Liver (tissue), 8 donors: ENCODE measurements at regions not wholly inside any gene's neighbourhood (a gene's known extent, or its start where the extent isn't known, plus 50 kb on each side); places are given as distances from the start of the nearest gene placed in this dataset.

ENCODE experiments used
- DNase-seq: peaks from one replicate; pipeline ENCODE4 v3.0.0-alpha.2; 2017; ENCODE audit warnings: low spot score
- H3K27ac ChIP-seq, 2 donors: one replicate each; pipeline ENCODE4 v1.7.0; 2013; ENCODE audit warnings: inconsistent platforms in 2 of 2, low read length in 2 of 2, control low read depth in 1 of 2, low read depth in 1 of 2, mild to moderate bottlenecking in 1 of 2
- H3K27me3 ChIP-seq, 4 donors: one replicate each; pipeline versions ENCODE4 v1.6.1 to v1.7.0; 2013; ENCODE audit warnings: low read length in 3 of 4, inconsistent platforms in 1 of 4, mild to moderate bottlenecking in 1 of 4, moderate library complexity in 1 of 4; ENCODE audit not compliant: control insufficient read depth in 4 of 4, insufficient read depth in 4 of 4
- H3K36me3 ChIP-seq, 4 donors: one replicate each; pipeline versions ENCODE4 v1.6.1 to v1.7.0; 2013; ENCODE audit warnings: low read length in 3 of 4, mild to moderate bottlenecking in 3 of 4, low read depth in 1 of 4, moderate library complexity in 1 of 4; ENCODE audit not compliant: control insufficient read depth in 4 of 4, insufficient read depth in 3 of 4
- H3K4me1 ChIP-seq, 4 donors: one replicate each; pipeline versions ENCODE4 v1.6.1 to v1.7.0; 2013; ENCODE audit warnings: low read length in 3 of 4, mild to moderate bottlenecking in 3 of 4, moderate library complexity in 1 of 4; ENCODE audit not compliant: control insufficient read depth in 4 of 4, insufficient read depth in 4 of 4
- H3K4me3 ChIP-seq, 3 donors: one replicate each; pipeline versions ENCODE4 v1.6.1 to v1.7.0; 2013; ENCODE audit warnings: low read length in 3 of 3, control low read depth in 1 of 3, low read depth in 1 of 3, mild to moderate bottlenecking in 1 of 3
- H3K9ac ChIP-seq, 2 donors: one replicate each; pipeline ENCODE4 v1.7.0; 2013; ENCODE audit warnings: low read length in 2 of 2, mild to moderate bottlenecking in 2 of 2, moderate library complexity in 2 of 2, control low read depth in 1 of 2, low read depth in 1 of 2
- H3K9me3 ChIP-seq, 4 donors: one replicate each; pipeline versions ENCODE4 v1.6.1 to v1.7.0; 2013; ENCODE audit warnings: low read length in 3 of 4; ENCODE audit not compliant: control insufficient read depth in 4 of 4
- EGR1 ChIP-seq, 2 donors: IDR thresholded peaks; 2 replicates each; pipeline ENCODE4 v1.6.1; 2016 to 2018; ENCODE audit warnings: antibody characterized with exemption in 2 of 2, low read depth in 2 of 2
- FOXA1 ChIP-seq: IDR thresholded peaks from 2 replicates; pipeline ENCODE4 v1.6.1; 2016; ENCODE audit warnings: antibody characterized with exemption
- FOXA2 ChIP-seq: IDR thresholded peaks from 2 replicates; pipeline ENCODE4 v1.6.1; 2016; ENCODE audit warnings: antibody characterized with exemption
- HNF4A ChIP-seq, 2 donors: conservative IDR thresholded peaks; 2 replicates each; pipeline ENCODE4 v1.6.1; 2016; ENCODE audit warnings: antibody characterized with exemption in 2 of 2, mild to moderate bottlenecking in 2 of 2
- JUND ChIP-seq, 2 donors: IDR thresholded peaks; 2 replicates each; pipeline ENCODE4 v1.6.1; 2016; ENCODE audit warnings: antibody characterized with exemption in 2 of 2
- RAD21 ChIP-seq, 2 donors: IDR thresholded peaks; 2 replicates each; pipeline ENCODE4 v1.6.1; 2016; ENCODE audit warnings: antibody characterized with exemption in 2 of 2, mild to moderate bottlenecking in 2 of 2
- REST ChIP-seq: IDR thresholded peaks from 2 replicates; pipeline ENCODE4 v1.6.1; 2016; ENCODE audit warnings: antibody characterized with exemption, mild to moderate bottlenecking
- RXRA ChIP-seq, 2 donors: IDR thresholded peaks; 2 replicates each; pipeline ENCODE4 v1.6.1; 2017 to 2018; ENCODE audit warnings: antibody characterized with exemption in 2 of 2, mild to moderate bottlenecking in 1 of 2
- SP1 ChIP-seq: IDR thresholded peaks from 2 replicates; pipeline ENCODE4 v1.6.1; 2018; ENCODE audit warnings: antibody characterized with exemption, mild to moderate bottlenecking
- TAF1 ChIP-seq: conservative IDR thresholded peaks from 2 replicates; pipeline ENCODE4 v1.6.1; 2016; ENCODE audit warnings: antibody characterized with exemption, mild to moderate bottlenecking
- YY1 ChIP-seq: IDR thresholded peaks from 2 replicates; pipeline ENCODE4 v1.6.1; 2016; ENCODE audit warnings: antibody characterized with exemption, mild to moderate bottlenecking
- WGBS: extraction: QIAGEN DNeasy Blood & Tissue Kit; methylation state at CpG from one replicate; pipeline ENCODE4 v1.1.7; 2013; 5-methylcytosine and 5-hydroxymethylcytosine counted together
- TF ChIP-seq, protein P1 (sequence below): IDR thresholded peaks from 2 replicates; pipeline ENCODE4 v1.6.1; 2016; ENCODE audit warnings: antibody characterized with exemption
- TF ChIP-seq, protein P2 (sequence below): IDR thresholded peaks from 2 replicates; pipeline ENCODE4 v1.6.1; 2016; ENCODE audit warnings: antibody characterized with exemption
- TF ChIP-seq, protein P3 (sequence below): fragments of 150-350 bp; IDR thresholded peaks from 2 replicates; pipeline ENCODE4 v1.5.1; 2017; ENCODE audit warnings: improper control_type of control experiment, low read depth, low read length; ENCODE audit not compliant: missing input control
- donor health status: healthy.
- donor health status: healthy.
- donor health status: healthy.
- donor health status: healthy.
- donor health status: healthy.

- TF ChIP-seq, protein P1, sequence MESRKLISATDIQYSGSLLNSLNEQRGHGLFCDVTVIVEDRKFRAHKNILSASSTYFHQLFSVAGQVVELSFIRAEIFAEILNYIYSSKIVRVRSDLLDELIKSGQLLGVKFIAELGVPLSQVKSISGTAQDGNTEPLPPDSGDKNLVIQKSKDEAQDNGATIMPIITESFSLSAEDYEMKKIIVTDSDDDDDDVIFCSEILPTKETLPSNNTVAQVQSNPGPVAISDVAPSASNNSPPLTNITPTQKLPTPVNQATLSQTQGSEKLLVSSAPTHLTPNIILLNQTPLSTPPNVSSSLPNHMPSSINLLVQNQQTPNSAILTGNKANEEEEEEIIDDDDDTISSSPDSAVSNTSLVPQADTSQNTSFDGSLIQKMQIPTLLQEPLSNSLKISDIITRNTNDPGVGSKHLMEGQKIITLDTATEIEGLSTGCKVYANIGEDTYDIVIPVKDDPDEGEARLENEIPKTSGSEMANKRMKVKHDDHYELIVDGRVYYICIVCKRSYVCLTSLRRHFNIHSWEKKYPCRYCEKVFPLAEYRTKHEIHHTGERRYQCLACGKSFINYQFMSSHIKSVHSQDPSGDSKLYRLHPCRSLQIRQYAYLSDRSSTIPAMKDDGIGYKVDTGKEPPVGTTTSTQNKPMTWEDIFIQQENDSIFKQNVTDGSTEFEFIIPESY, result no peak
- TF ChIP-seq RAD21 (IDR thresholded peaks at IDR 0.05) (no peak), HNF4A (conservative IDR thresholded peaks at IDR 0.05) (no peak), SP1 (no peak), TAF1 (no peak), JUND (IDR thresholded peaks at IDR 0.05) (no peak), YY1 (no peak), RXRA (IDR thresholded peaks at IDR 0.05) (no peak), EGR1 (IDR thresholded peaks at IDR 0.05; ENCODE audit: low read depth in 2 of 2) (no peak)
Measured at GRCh38 chrX:113833096-113834055, 750.5 kb upstream of the HTR2C start (continued).

DNA sequence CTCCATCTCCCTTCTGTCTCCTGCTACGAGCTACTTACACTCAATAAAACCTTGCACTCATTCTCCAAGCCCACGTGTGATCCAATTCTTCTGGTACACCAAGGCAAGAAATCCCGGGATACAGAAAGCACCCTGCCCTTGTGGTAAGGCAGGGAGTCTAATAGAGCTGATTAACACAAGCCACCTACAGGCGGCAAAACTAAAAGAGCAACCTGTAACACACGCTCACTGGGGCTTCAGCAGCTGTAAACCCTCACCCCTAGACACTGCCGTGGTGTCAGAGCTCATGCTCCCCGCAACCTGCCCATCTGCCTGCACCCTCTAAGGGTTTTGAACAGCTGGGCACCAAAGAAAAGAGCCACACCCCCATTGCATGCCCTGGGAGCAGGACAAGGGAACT lies 755.4 kb upstream of the HTR2C start:
- Histone ChIP-seq H3K36me3 (no peaks in the 10 kb centered on the region), H3K9ac (no peak overlapping the region), H3K27ac (no peak overlapping the region), H3K27me3 (no peaks in the 10 kb centered on the region), H3K4me1 (no peaks in the 10 kb centered on the region), H3K9me3 (no peaks in the 10 kb centered on the region), H3K4me3 (no peak overlapping the region)
- no peak for TF ChIP-seq RXRA (IDR thresholded peaks at IDR 0.05)
- no peak for TF ChIP-seq REST
- TF ChIP-seq, protein P2, sequence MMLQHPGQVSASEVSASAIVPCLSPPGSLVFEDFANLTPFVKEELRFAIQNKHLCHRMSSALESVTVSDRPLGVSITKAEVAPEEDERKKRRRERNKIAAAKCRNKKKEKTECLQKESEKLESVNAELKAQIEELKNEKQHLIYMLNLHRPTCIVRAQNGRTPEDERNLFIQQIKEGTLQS, result no peak
- TF ChIP-seq, protein P3, sequence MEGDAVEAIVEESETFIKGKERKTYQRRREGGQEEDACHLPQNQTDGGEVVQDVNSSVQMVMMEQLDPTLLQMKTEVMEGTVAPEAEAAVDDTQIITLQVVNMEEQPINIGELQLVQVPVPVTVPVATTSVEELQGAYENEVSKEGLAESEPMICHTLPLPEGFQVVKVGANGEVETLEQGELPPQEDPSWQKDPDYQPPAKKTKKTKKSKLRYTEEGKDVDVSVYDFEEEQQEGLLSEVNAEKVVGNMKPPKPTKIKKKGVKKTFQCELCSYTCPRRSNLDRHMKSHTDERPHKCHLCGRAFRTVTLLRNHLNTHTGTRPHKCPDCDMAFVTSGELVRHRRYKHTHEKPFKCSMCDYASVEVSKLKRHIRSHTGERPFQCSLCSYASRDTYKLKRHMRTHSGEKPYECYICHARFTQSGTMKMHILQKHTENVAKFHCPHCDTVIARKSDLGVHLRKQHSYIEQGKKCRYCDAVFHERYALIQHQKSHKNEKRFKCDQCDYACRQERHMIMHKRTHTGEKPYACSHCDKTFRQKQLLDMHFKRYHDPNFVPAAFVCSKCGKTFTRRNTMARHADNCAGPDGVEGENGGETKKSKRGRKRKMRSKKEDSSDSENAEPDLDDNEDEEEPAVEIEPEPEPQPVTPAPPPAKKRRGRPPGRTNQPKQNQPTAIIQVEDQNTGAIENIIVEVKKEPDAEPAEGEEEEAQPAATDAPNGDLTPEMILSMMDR, result no peak
- TF ChIP-seq FOXA2, result no peak
- TF ChIP-seq, protein P1, result no peak
- no peak for TF ChIP-seq YY1
- TF ChIP-seq FOXA1, result no peak
- no peak for TF ChIP-seq TAF1
- 59% methylated on average over 7 of the region's 7 CpGs for WGBS
- DNase-seq, result no peak
